GM12878 (cell line): ENCODE measurements at regions not wholly inside any gene's neighbourhood (a gene's known extent, or its start where the extent isn't known, plus 50 kb on each side); places are given as distances from the start of the nearest gene placed in this dataset.

Source experiments
- ATAC-seq: fragments of 200-7000 bp; cut with Tn5 transposase; 3 replicates; pipeline ENCODE4 v1.9.1; 2020; ENCODE audit warnings: mild to moderate bottlenecking, moderate library complexity
- BruUV-seq: library from RNA; stranded (reverse); fragments of 400-500 nt; replicated peaks from 2 replicates; lab custom pipeline; 2021; lab: Mats Ljungman, UMichigan
- CTCF ChIA-PET: fragments of 300-600 bp; sonication (Branson Sonifier 250); formaldehyde crosslinking; extraction: SDS; loops from one replicate; lab custom pipeline; 2021; ENCODE audit warnings: inconsistent platforms; lab: Yijun Ruan, JAX
- POLR2A ChIA-PET: fragments of 350-600 bp; formaldehyde crosslinking; extraction: SDS; loops from one replicate; lab custom pipeline; 2021; ENCODE audit warnings: inconsistent platforms; lab: Charles Lee
- RAD21 ChIA-PET: fragments of 300-600 bp; sonication (Branson Sonifier 250); formaldehyde crosslinking; loops from one replicate; lab custom pipeline; 2023; ENCODE audit warnings: antibody characterized with exemption; ENCODE audit not compliant: unreplicated experiment; lab: Charles Lee
- SMC1A ChIA-PET: fragments of 300-600 bp; sonication (Branson Sonifier 250); formaldehyde crosslinking; loops from one replicate; lab custom pipeline; 2023; ENCODE audit not compliant: unreplicated experiment, uncharacterized antibody; lab: Charles Lee
- DNase-seq: peaks from one replicate; pipeline ENCODE4 v3.0.0-alpha.2; 2011; ENCODE audit warnings: low read depth, low spot score
- FAIRE-seq: peaks from 3 replicates; lab custom pipeline; 2011; peaks lifted over from hg19 to GRCh38; lab: Jason Lieb, UNC
- H2AFZ ChIP-seq: 2 replicates; pipeline ENCODE4 v1.6.0; 2011; ENCODE audit warnings: low read depth, low read length, control low read depth; ENCODE audit not compliant: control insufficient read depth
- H3K27ac ChIP-seq: 2 replicates; pipeline ENCODE4 v1.5.1; 2011; ENCODE audit warnings: control low read depth; ENCODE audit not compliant: control insufficient read depth, insufficient read depth
- H3K27me3 ChIP-seq, 2 experiments: replicated peaks in 1 of 2; 2 replicates each; pipeline versions ENCODE4 v1.6.0 to v1.6.1; 2011; ENCODE audit warnings: low read length in 1 of 2; ENCODE audit not compliant: control insufficient read depth in 2 of 2, insufficient read depth in 2 of 2
- H3K36me3 ChIP-seq, 2 experiments: 2 replicates each; pipeline ENCODE4 v1.5.1; 2011; ENCODE audit warnings: low read length in 1 of 2; ENCODE audit not compliant: control insufficient read depth in 2 of 2, insufficient read depth in 2 of 2
- H3K4me1 ChIP-seq: 2 replicates; pipeline ENCODE4 v1.6.1; 2011; ENCODE audit warnings: mild to moderate bottlenecking, low read length, moderate library complexity, mixed read lengths; ENCODE audit not compliant: control insufficient read depth, insufficient read depth
- H3K4me2 ChIP-seq: 2 replicates; pipeline ENCODE4 v1.6.0; 2011; ENCODE audit warnings: control low read depth; ENCODE audit not compliant: control insufficient read depth, insufficient read depth
- H3K4me3 ChIP-seq: fragments of 200-600 bp; sonication (generic); 2 replicates; pipeline ENCODE4 v1.5.1; 2016
- H3K79me2 ChIP-seq: 2 replicates; pipeline ENCODE4 v1.6.0; 2011; ENCODE audit warnings: low read length; ENCODE audit not compliant: control insufficient read depth, insufficient read depth
- H3K9ac ChIP-seq: 2 replicates; pipeline ENCODE4 v1.8.0; 2011; ENCODE audit warnings: low read length, control low read depth, mixed read lengths; ENCODE audit not compliant: control insufficient read depth, insufficient read depth
- H3K9me3 ChIP-seq: replicated peaks from 3 replicates; pipeline ENCODE4 v1.5.1; 2011; ENCODE audit warnings: mild to moderate bottlenecking, low read length; ENCODE audit not compliant: control insufficient read depth, insufficient read depth
- H4K20me1 ChIP-seq: 2 replicates; pipeline ENCODE4 v1.6.0; 2011; ENCODE audit not compliant: control insufficient read depth, insufficient read depth
- BCL11A ChIP-seq: IDR thresholded peaks from 2 replicates; pipeline ENCODE4 v1.6.1; 2011; ENCODE audit warnings: low read depth, low read length
- CHD2 ChIP-seq: IDR thresholded peaks from 2 replicates; pipeline ENCODE4 v1.6.1; 2011; ENCODE audit warnings: low read depth, low read length, improper control_type of control experiment, borderline replicate concordance
- CHD4 ChIP-seq: fragments of 200-600 bp; sonication (generic); IDR thresholded peaks from 2 replicates; pipeline ENCODE4 v1.6.1; 2016; ENCODE audit warnings: mild to moderate bottlenecking
- EGR1 ChIP-seq, 2 experiments: IDR thresholded peaks; 1 replicate in 1 of 2; 2 replicates in 1 of 2; pipeline ENCODE4 v1.6.1; 2011 to 2012; ENCODE audit warnings: low read depth in 2 of 2, low read length in 2 of 2, borderline replicate concordance in 1 of 2, mild to moderate bottlenecking in 1 of 2, moderate library complexity in 1 of 2
- JUNB ChIP-seq: IDR thresholded peaks from 2 replicates; pipeline ENCODE4 v1.6.1; 2016; ENCODE audit warnings: antibody characterized with exemption, mild to moderate bottlenecking
- KLF5 ChIP-seq: fragments of 450-650 bp; IDR thresholded peaks from 2 replicates; pipeline ENCODE4 v1.6.1; 2014; ENCODE audit warnings: mild to moderate bottlenecking; ENCODE audit not compliant: partially characterized antibody
- MEF2A ChIP-seq: IDR thresholded peaks from 2 replicates; pipeline ENCODE4 v1.6.1; 2011; ENCODE audit warnings: low read depth, mild to moderate bottlenecking, low read length, moderate library complexity; ENCODE audit not compliant: insufficient read depth
- MEF2B ChIP-seq: fragments of 450-650 bp; IDR thresholded peaks from 2 replicates; pipeline ENCODE4 v1.6.1; 2018; ENCODE audit warnings: mild to moderate bottlenecking, moderate library complexity; ENCODE audit not compliant: partially characterized antibody, poor library complexity, severe bottlenecking
- NFIC ChIP-seq: IDR thresholded peaks from 2 replicates; pipeline ENCODE4 v1.6.1; 2012; ENCODE audit warnings: low read depth, mild to moderate bottlenecking, inconsistent platforms, low read length, moderate library complexity
- NFYB ChIP-seq: IDR thresholded peaks from 2 replicates; pipeline ENCODE4 v1.6.1; 2011; ENCODE audit warnings: low read depth, mild to moderate bottlenecking, low read length, improper control_type of control experiment, moderate library complexity; ENCODE audit not compliant: insufficient read depth
- PBX3 ChIP-seq: IDR thresholded peaks from 2 replicates; pipeline ENCODE4 v1.6.1; 2011; ENCODE audit warnings: mild to moderate bottlenecking, low read depth, low read length, moderate library complexity; ENCODE audit not compliant: insufficient replicate concordance
- PKNOX1 ChIP-seq: fragments of 450-650 bp; IDR thresholded peaks from 2 replicates; pipeline ENCODE4 v1.6.1; 2016; ENCODE audit warnings: mild to moderate bottlenecking
- PML ChIP-seq: IDR thresholded peaks from 2 replicates; pipeline ENCODE4 v1.6.1; 2012; ENCODE audit warnings: low read length, inconsistent platforms
- PRDM15 ChIP-seq: fragments of 450-650 bp; formaldehyde crosslinking; IDR thresholded peaks from 2 replicates; pipeline ENCODE4 v1.4.0; 2020; ENCODE audit warnings: mild to moderate bottlenecking, moderate library complexity
- TBL1XR1 ChIP-seq: IDR thresholded peaks from 2 replicates; pipeline ENCODE4 v1.6.1; 2012; ENCODE audit warnings: low read depth, low read length, improper control_type of control experiment
- TCF3 ChIP-seq: IDR thresholded peaks from 2 replicates; pipeline ENCODE4 v1.6.1; 2012; ENCODE audit warnings: low read depth, mild to moderate bottlenecking, low read length, borderline replicate concordance; ENCODE audit not compliant: insufficient read depth
- YBX1 ChIP-seq: fragments of 450-650 bp; IDR thresholded peaks from 2 replicates; pipeline ENCODE4 v1.6.1; 2016; ENCODE audit warnings: antibody characterized with exemption
- ZBTB33 ChIP-seq: fragments of 450-650 bp; IDR thresholded peaks from 2 replicates; pipeline ENCODE4 v1.6.1; 2017; ENCODE audit warnings: mild to moderate bottlenecking
- ZNF207 ChIP-seq: fragments of 450-650 bp; IDR thresholded peaks from 2 replicates; pipeline ENCODE4 v1.6.1; 2014; ENCODE audit warnings: antibody characterized with exemption, mild to moderate bottlenecking, borderline replicate concordance
- WGBS: methylation state at CpG from one replicate; pipeline ENCODE4 v1.1.6; 2016; ENCODE audit warnings: low lambda C conversion rate; ENCODE audit not compliant: insufficient replicate concordance, insufficient coverage; ENCODE audit errors: missing lambda C conversion rate; 5-methylcytosine and 5-hydroxymethylcytosine counted together
- in situ Hi-C: fragments of 300-500 bp; cut with MboI; formaldehyde crosslinking; loops from 9 replicates; pipeline ENCODE4 v1.14.3; 2018; ENCODE audit warnings: mixed read lengths
- intact Hi-C: fragments of 100-400 bp; cut with micrococcal nuclease; formaldehyde crosslinking; loops from one replicate; pipeline ENCODE4 v1.14.2; 2022; ENCODE audit not compliant: unreplicated experiment

GRCh38 chr18:75654386-75654785 is 226.9 kb upstream of the SMIM21 start:
- ChIA-PET POLR2A (no interaction called here), SMC1A (no interaction called here), RAD21 (no interaction called here), CTCF (no interaction called here)
- Histone ChIP-seq H3K27ac (no peak overlapping the region), H3K9ac (no peak overlapping the region), H3K36me3 (no peaks in the 10 kb centered on the region), H3K4me2 (no peak overlapping the region), H4K20me1 (no peaks in the 10 kb centered on the region), H3K79me2 (no peaks in the 10 kb centered on the region), H3K4me3 (no peak overlapping the region), H2AFZ (no peak overlapping the region), H3K27me3 (no peaks in the 10 kb centered on the region), H3K4me1 (no peaks in the 10 kb centered on the region), H3K9me3 (no peaks in the 10 kb centered on the region)
- WGBS: 57% methylated on average over 6 of the region's 6 CpGs
- in situ Hi-C loops: no loop called here
- DNase-seq (no peak), FAIRE-seq (no peak), ATAC-seq (no peak)
- BruUV-seq: no TSS peak
- intact Hi-C loops: no loop called here
- no peak for TF ChIP-seq TCF3
- no peak for TF ChIP-seq KLF5
- TF ChIP-seq TBL1XR1: no peak
- TF ChIP-seq BCL11A: no peak
- TF ChIP-seq YBX1: no peak
- no peak for TF ChIP-seq PRDM15 (CRISPR knock-in tag)
- no peak for TF ChIP-seq PML
- TF ChIP-seq ZBTB33: no peak
- TF ChIP-seq MEF2A: no peak
- TF ChIP-seq ZNF207: no peak
- no peak for TF ChIP-seq JUNB
- TF ChIP-seq PBX3: no peak
- no peak for TF ChIP-seq EGR1 (IDR thresholded peaks at IDR 0.05; ENCODE audit: borderline replicate concordance in 1 of 2, low read depth in 2 of 2, low read length in 2 of 2)
- no peak for TF ChIP-seq PKNOX1
- TF ChIP-seq CHD2: no peak
- no peak for TF ChIP-seq NFYB
- no peak for TF ChIP-seq CHD4
- TF ChIP-seq NFIC: no peak
- TF ChIP-seq MEF2B: no peak
